ENCODE measurements at regions not wholly inside any gene's neighbourhood (a gene's known extent, or its start where the extent isn't known, plus 50 kb on each side); places are given as distances from the start of the nearest gene placed in this dataset.

- DNase-seq (ENCODE audit: low read depth) = no peak
Observed at GRCh38 chr10:89887406-89887805, 186.0 kb downstream of the KIF20B start.

GRCh38 chr10:89887830-89888229 is 186.4 kb downstream of the KIF20B start:
- peak; percentile 11 for DNase-seq (ENCODE audit: low read depth)

- no peak for DNase-seq (ENCODE audit: low read depth)
Observed at GRCh38 chr10:89888321-89889070, 187.1 kb downstream of the KIF20B start.

- DNase-seq (ENCODE audit: low read depth) = no peak
Observed at GRCh38 chr10:89889606-89890005, 188.2 kb downstream of the KIF20B start.

GRCh38 chr10:89891006-89891535 is 189.7 kb downstream of the KIF20B start:
- DNase-seq (ENCODE audit: low read depth) = peak; percentile 9

GRCh38 chr10:89894051-89894450 is 192.7 kb downstream of the KIF20B start:
- DNase-seq (ENCODE audit: low read depth) = no peak

GRCh38 chr10:89900554-89900953 is 199.2 kb downstream of the KIF20B start:
- DNase-seq (ENCODE audit: low read depth) = no peak

GRCh38 chr10:89901895-89902294 is 200.5 kb downstream of the KIF20B start:
- DNase-seq (ENCODE audit: low read depth) = no peak

- no peak for DNase-seq (ENCODE audit: low read depth)
Observed at GRCh38 chr10:89904755-89905154, 203.4 kb downstream of the KIF20B start.

GRCh38 chr10:89909752-89910151 is 208.4 kb downstream of the KIF20B start:
- no peak for DNase-seq (ENCODE audit: low read depth)

- no peak for DNase-seq (ENCODE audit: low read depth)
Observed at GRCh38 chr10:89915021-89915420, 213.6 kb downstream of the KIF20B start.

- DNase-seq (ENCODE audit: low read depth) = no peak
Observed at GRCh38 chr10:89915968-89916367, 214.6 kb downstream of the KIF20B start.

GRCh38 chr10:89916468-89917215 is 215.3 kb downstream of the KIF20B start:
- no peak for DNase-seq (ENCODE audit: low read depth)

GRCh38 chr10:89921403-89921802 is 220.0 kb downstream of the KIF20B start:
- peak; percentile 24 for DNase-seq (ENCODE audit: low read depth)

- no peak for DNase-seq (ENCODE audit: low read depth)
Observed at GRCh38 chr10:89923661-89924060, 222.3 kb downstream of the KIF20B start.

- no peak for DNase-seq (ENCODE audit: low read depth)
Observed at GRCh38 chr10:89924261-89924660, 222.9 kb downstream of the KIF20B start.

- DNase-seq (ENCODE audit: low read depth) = no peak
Observed at GRCh38 chr10:89926736-89927135, 225.3 kb downstream of the KIF20B start.

GRCh38 chr10:89929282-89930026 is 228.1 kb downstream of the KIF20B start:
- DNase-seq (ENCODE audit: low read depth) = no peak

- DNase-seq (ENCODE audit: low read depth) = no peak
Observed at GRCh38 chr10:89937494-89937893, 236.1 kb downstream of the KIF20B start.

- DNase-seq (ENCODE audit: low read depth) = no peak
Observed at GRCh38 chr10:89940076-89940475, 238.7 kb downstream of the KIF20B start.

- no peak for DNase-seq (ENCODE audit: low read depth)
Observed at GRCh38 chr10:89942217-89942616, 240.8 kb downstream of the KIF20B start.

GRCh38 chr10:89944138-89944537 is 242.7 kb downstream of the KIF20B start:
- no peak for DNase-seq (ENCODE audit: low read depth)

GRCh38 chr10:89946106-89946505 is 244.7 kb downstream of the KIF20B start:
- peak; percentile 34 for DNase-seq (ENCODE audit: low read depth)

Measured in iris pigment epithelial cell (primary cell).